A549 (cell line): ENCODE measurements at regions not wholly inside any gene's neighbourhood (a gene's known extent, or its start where the extent isn't known, plus 50 kb on each side); places are given as distances from the start of the nearest gene placed in this dataset.

Source experiments
- CBX2 ChIP-seq: fragments of 200-600 bp; sonication (generic); IDR thresholded peaks from 2 replicates; pipeline ENCODE4 v1.6.1; 2016; ENCODE audit warnings: low read depth, mild to moderate bottlenecking, borderline replicate concordance
- CHD2 ChIP-seq: fragments of 150-350 bp; IDR thresholded peaks from 2 replicates; pipeline ENCODE4 v1.6.1; 2014; ENCODE audit warnings: low read length; ENCODE audit not compliant: partially characterized antibody
- CHD4 ChIP-seq: fragments of 200-600 bp; sonication (generic); IDR thresholded peaks from 2 replicates; pipeline ENCODE4 v1.6.1; 2016; ENCODE audit warnings: antibody characterized with exemption, mild to moderate bottlenecking, borderline replicate concordance
- CTCF ChIP-seq: fragments of >200 bp; sonication (Bioruptor Twin); formaldehyde crosslinking; IDR thresholded peaks from 3 replicates; pipeline ENCODE4 v1.5.1; 2016
- EP300 ChIP-seq, 2 experiments: fragments of >200 bp; sonication (Bioruptor Twin); formaldehyde crosslinking; IDR thresholded peaks; 2 replicates in 1 of 2; 3 replicates in 1 of 2; pipeline ENCODE4 v1.6.1; 2016 to 2017
- HOXA7 ChIP-seq: fragments of 250-450 bp; sonication (Bioruptor Pico); IDR thresholded peaks from 2 replicates; pipeline ENCODE4 v1.5.0; 2020; ENCODE audit warnings: mild to moderate bottlenecking, moderate library complexity
- KDM1A ChIP-seq: fragments of 200-600 bp; sonication (generic); IDR thresholded peaks from 2 replicates; pipeline ENCODE4 v1.6.1; 2016; ENCODE audit warnings: low read depth, mild to moderate bottlenecking
- MAX ChIP-seq: IDR thresholded peaks from 2 replicates; pipeline ENCODE4 v1.6.1; 2012
- MAZ ChIP-seq: fragments of 150-350 bp; IDR thresholded peaks from 2 replicates; pipeline ENCODE4 v1.6.1; 2014; ENCODE audit warnings: antibody characterized with exemption, low read depth, low read length, borderline replicate concordance
- POLR2A ChIP-seq: IDR thresholded peaks from 2 replicates; pipeline ENCODE4 v1.6.1; 2012; ENCODE audit warnings: mild to moderate bottlenecking, low read length
- POLR2AphosphoS2 ChIP-seq: conservative IDR thresholded peaks from 2 replicates; pipeline ENCODE4 v1.6.1; 2012; ENCODE audit warnings: low read length, improper control_type of control experiment, inconsistent platforms
- SMC3 ChIP-seq: fragments of >200 bp; sonication (Bioruptor Twin); formaldehyde crosslinking; IDR thresholded peaks from 3 replicates; pipeline ENCODE4 v1.6.1; 2018; ENCODE audit warnings: inconsistent platforms
- USF2 ChIP-seq: fragments of 450-650 bp; IDR thresholded peaks from 2 replicates; pipeline ENCODE4 v1.6.1; 2014; ENCODE audit warnings: antibody characterized with exemption

GRCh38 chr3:168548719-168549118 is 453.0 kb upstream of the GOLIM4 start:
- TF ChIP-seq EP300 (IDR thresholded peaks at IDR 0.05) (no peak), SMC3 (no peak), USF2 (no peak), POLR2A (no peak), CTCF (no peak), CHD2 (no peak), POLR2AphosphoS2 (no peak), KDM1A (no peak), CHD4 (no peak), MAZ (no peak), HOXA7 (CRISPR knock-in tag) (no peak), CBX2 (no peak), MAX (no peak)
